ENCODE measurements at regions not wholly inside any gene's neighbourhood (a gene's known extent, or its start where the extent isn't known, plus 50 kb on each side); places are given as distances from the start of the nearest gene placed in this dataset.

- Histone ChIP-seq H3K4me2 (ENCODE audit: low read depth, low read length) (no peak overlapping the region), H3K9me3 (replicated peaks; ENCODE audit: insufficient read depth, low read length) (no peaks in the 10 kb centered on the region), H3K79me2 (ENCODE audit: low read length) (no peaks in the 10 kb centered on the region), H4K20me1 (ENCODE audit: insufficient read depth, low read length) (no peaks in the 10 kb centered on the region), H2AFZ (ENCODE audit: low read length) (no peak overlapping the region), H3F3A (ENCODE audit: insufficient read depth, low read length) (no peaks in the 10 kb centered on the region), H3K27me3 (replicated peaks; ENCODE audit: insufficient read depth, low read length) (no peaks in the 10 kb centered on the region), H3K27ac (ENCODE audit: low read length) (no peak overlapping the region), H3K36me3 (replicated peaks; ENCODE audit: insufficient read depth, low read length) (no peaks in the 10 kb centered on the region), H3K4me3 (ENCODE audit: low read length) (no peak overlapping the region), H3K9me2 (replicated peaks; ENCODE audit: insufficient read depth, low read length) (no peaks in the 10 kb centered on the region), H3K9ac (ENCODE audit: low read length) (no peak overlapping the region), H3K4me1 (ENCODE audit: low read length) (no peaks in the 10 kb centered on the region)
- DNase-seq = no peak
- TF ChIP-seq EZH2 (optimal IDR thresholded peaks at IDR 0.05; ENCODE audit: low read depth, low read length) = no peak
- TF ChIP-seq CTCF (IDR thresholded peaks at IDR 0.05; ENCODE audit: low read length) = no peak
- no peak for TF ChIP-seq EZH2phosphoT487 (IDR thresholded peaks at IDR 0.05; ENCODE audit: low read length)
These were observed 205.7 kb downstream of the CHIC2 start for GRCh38 chr4:53858744-53859143.

- no peaks in the 10 kb centered on the region for H4K20me1 ChIP-seq (ENCODE audit: insufficient read depth, low read length)
- no peak overlapping the region for H2AFZ ChIP-seq (ENCODE audit: low read length)
- H3K9me2 ChIP-seq (replicated peaks; ENCODE audit: insufficient read depth, low read length) = no peaks in the 10 kb centered on the region
- H3K4me2 ChIP-seq (ENCODE audit: low read depth, low read length) = no peak overlapping the region
- H3K27ac ChIP-seq (ENCODE audit: low read length) = no peak overlapping the region
- no peaks in the 10 kb centered on the region for H3K9me3 ChIP-seq (replicated peaks; ENCODE audit: insufficient read depth, low read length)
- H3K4me1 ChIP-seq (ENCODE audit: low read length) = no peaks in the 10 kb centered on the region
- no peak overlapping the region for H3K9ac ChIP-seq (ENCODE audit: low read length)
- no peaks in the 10 kb centered on the region for H3K36me3 ChIP-seq (replicated peaks; ENCODE audit: insufficient read depth, low read length)
- no peaks in the 10 kb centered on the region for H3K27me3 ChIP-seq (replicated peaks; ENCODE audit: insufficient read depth, low read length)
- no peak overlapping the region for H3K4me3 ChIP-seq (ENCODE audit: low read length)
- no peak for DNase-seq
- no peaks in the 10 kb centered on the region for H3K79me2 ChIP-seq (ENCODE audit: low read length)
- no peak for TF ChIP-seq CTCF (IDR thresholded peaks at IDR 0.05; ENCODE audit: low read length)
- TF ChIP-seq EZH2phosphoT487 (IDR thresholded peaks at IDR 0.05; ENCODE audit: low read length) = no peak
- TF ChIP-seq EZH2 (optimal IDR thresholded peaks at IDR 0.05; ENCODE audit: low read depth, low read length) = no peak
- H3F3A ChIP-seq (ENCODE audit: insufficient read depth, low read length) = no peaks in the 10 kb centered on the region
These were observed 208.7 kb downstream of the CHIC2 start for GRCh38 chr4:53855581-53856250.

- no peaks in the 10 kb centered on the region for H3F3A ChIP-seq (ENCODE audit: insufficient read depth, low read length)
- DNase-seq = no peak
- no peak overlapping the region for H3K9ac ChIP-seq (ENCODE audit: low read length)
- TF ChIP-seq CTCF (IDR thresholded peaks at IDR 0.05; ENCODE audit: low read length) (no peak), EZH2 (optimal IDR thresholded peaks at IDR 0.05; ENCODE audit: low read depth, low read length) (no peak), EZH2phosphoT487 (IDR thresholded peaks at IDR 0.05; ENCODE audit: low read length) (no peak)
- H3K79me2 ChIP-seq (ENCODE audit: low read length) = no peaks in the 10 kb centered on the region
- H3K9me2 ChIP-seq (replicated peaks; ENCODE audit: insufficient read depth, low read length) = no peaks in the 10 kb centered on the region
- no peaks in the 10 kb centered on the region for H3K4me1 ChIP-seq (ENCODE audit: low read length)
- no peaks in the 10 kb centered on the region for H3K27me3 ChIP-seq (replicated peaks; ENCODE audit: insufficient read depth, low read length)
- H3K27ac ChIP-seq (ENCODE audit: low read length) = no peak overlapping the region
- no peaks in the 10 kb centered on the region for H4K20me1 ChIP-seq (ENCODE audit: insufficient read depth, low read length)
- no peak overlapping the region for H3K4me2 ChIP-seq (ENCODE audit: low read depth, low read length)
- no peak overlapping the region for H2AFZ ChIP-seq (ENCODE audit: low read length)
- H3K4me3 ChIP-seq (ENCODE audit: low read length) = no peak overlapping the region
- H3K9me3 ChIP-seq (replicated peaks; ENCODE audit: insufficient read depth, low read length) = no peaks in the 10 kb centered on the region
- no peaks in the 10 kb centered on the region for H3K36me3 ChIP-seq (replicated peaks; ENCODE audit: insufficient read depth, low read length)
These were observed 209.3 kb downstream of the CHIC2 start for GRCh38 chr4:53854991-53855568.
